Dendritic cell treated with granulocyte-macrophage colony-stimulating factor and Interleukin-4, amounts not matched to agents 40 ng/mL and 50 ng/mL, for 4 days (primary cell): ENCODE measurements at regions not wholly inside any gene's neighbourhood (a gene's known extent, or its start where the extent isn't known, plus 50 kb on each side); places are given as distances from the start of the nearest gene placed in this dataset.

Source experiments
- H3K27ac Mint-ChIP-seq: one replicate; pipeline ENCODE4 v1.8.0; 2022; ENCODE audit warnings: mild to moderate bottlenecking, mixed read lengths
- H3K27me3 Mint-ChIP-seq: one replicate; pipeline ENCODE4 v1.8.0; 2022; ENCODE audit warnings: mild to moderate bottlenecking, mixed read lengths
- H3K36me3 Mint-ChIP-seq: one replicate; pipeline ENCODE4 v1.8.0; 2022; ENCODE audit warnings: low read depth, mixed read lengths
- H3K4me1 Mint-ChIP-seq: one replicate; pipeline ENCODE4 v1.8.0; 2022; ENCODE audit warnings: low read depth, mixed read lengths
- H3K4me3 Mint-ChIP-seq: one replicate; pipeline ENCODE4 v1.8.0; 2022; ENCODE audit warnings: mild to moderate bottlenecking, moderate library complexity, mixed read lengths
- H3K9me3 Mint-ChIP-seq: one replicate; pipeline ENCODE4 v1.8.0; 2022; ENCODE audit warnings: mixed read lengths
- intact Hi-C: fragments of 100-400 bp; cut with micrococcal nuclease; formaldehyde crosslinking; loops from one replicate; pipeline ENCODE4 v1.15.0; 2022

DNA sequence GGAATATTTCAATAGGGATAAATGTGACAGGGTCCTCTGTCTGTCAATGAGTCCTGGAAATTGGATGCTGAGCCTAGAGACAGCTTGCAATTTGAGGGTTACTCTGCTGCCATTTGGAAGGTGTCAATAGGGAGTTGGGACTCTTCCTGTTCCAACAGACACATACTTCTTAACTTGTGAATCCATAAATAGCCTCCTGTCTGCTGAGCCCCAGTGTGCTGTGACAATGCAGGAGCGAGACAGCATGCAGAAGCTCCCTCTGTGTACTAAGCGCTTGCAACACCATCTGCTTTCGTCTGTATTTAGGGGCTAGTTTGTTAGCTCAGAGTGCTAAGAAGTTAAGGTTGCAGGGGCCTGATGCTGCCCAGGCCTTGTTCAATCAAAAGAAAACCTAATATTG, 58.5 kb upstream of the GPR12 start:
- intact Hi-C loops: no loop called here
- H3K4me1 Mint-ChIP-seq: no peaks in the 10 kb centered on the region
- no peak overlapping the region for H3K27ac Mint-ChIP-seq
- H3K4me3 Mint-ChIP-seq: no peak overlapping the region
- no peaks in the 10 kb centered on the region for H3K9me3 Mint-ChIP-seq
- H3K36me3 Mint-ChIP-seq: no peaks in the 10 kb centered on the region
- H3K27me3 Mint-ChIP-seq: no peaks in the 10 kb centered on the region

DNA sequence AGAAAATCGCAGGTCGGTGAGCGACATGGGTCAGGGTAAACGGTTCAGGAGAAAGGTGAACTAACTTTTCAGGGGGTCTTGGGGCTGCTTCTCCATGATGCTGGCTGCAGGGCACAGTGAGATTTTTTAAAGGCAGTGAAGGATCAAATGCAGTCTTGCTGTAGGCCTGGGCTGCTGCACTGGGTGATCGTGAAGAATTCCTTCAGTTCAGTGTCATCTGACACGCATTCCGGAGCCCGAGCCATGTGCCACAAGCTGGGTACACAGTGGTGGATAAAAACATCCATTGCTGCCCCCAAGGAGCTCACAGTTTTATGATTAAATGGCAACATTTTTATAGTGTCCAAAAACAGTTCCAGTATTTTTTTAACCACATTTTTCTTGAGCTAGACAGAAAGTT, 56.3 kb upstream of the GPR12 start:
- Mint-ChIP-seq H3K4me1 (no peaks in the 10 kb centered on the region), H3K9me3 (no peaks in the 10 kb centered on the region), H3K27ac (no peak overlapping the region), H3K4me3 (no peak overlapping the region), H3K27me3 (no peaks in the 10 kb centered on the region), H3K36me3 (no peaks in the 10 kb centered on the region)
- intact Hi-C loops: no loop called here

DNA sequence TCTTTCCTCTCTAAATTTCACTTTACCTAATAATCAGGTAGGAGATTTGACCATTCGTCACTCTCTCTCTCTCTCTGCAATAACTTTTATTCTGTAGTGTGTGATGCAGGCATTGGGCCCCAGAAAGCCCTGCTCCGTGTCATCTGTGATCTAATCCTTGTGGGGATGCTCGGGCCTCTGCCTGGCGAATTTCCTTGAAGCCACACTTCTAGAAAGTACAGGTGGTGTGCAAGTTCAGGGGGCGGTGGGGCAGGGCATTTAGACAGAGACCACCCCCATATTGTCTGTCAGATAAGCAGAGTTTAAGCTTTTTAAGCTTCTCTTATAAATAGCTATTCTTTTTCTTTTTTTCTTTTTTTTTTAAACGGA, 53.4 kb upstream of the GPR12 start:
- no peaks in the 10 kb centered on the region for H3K4me1 Mint-ChIP-seq
- H3K4me3 Mint-ChIP-seq: no peak overlapping the region
- intact Hi-C loops: no loop called here
- no peaks in the 10 kb centered on the region for H3K9me3 Mint-ChIP-seq
- H3K36me3 Mint-ChIP-seq: no peaks in the 10 kb centered on the region
- peaks cover 11% of the 10 kb centered on the region for H3K27me3 Mint-ChIP-seq
- H3K27ac Mint-ChIP-seq: no peak overlapping the region

DNA sequence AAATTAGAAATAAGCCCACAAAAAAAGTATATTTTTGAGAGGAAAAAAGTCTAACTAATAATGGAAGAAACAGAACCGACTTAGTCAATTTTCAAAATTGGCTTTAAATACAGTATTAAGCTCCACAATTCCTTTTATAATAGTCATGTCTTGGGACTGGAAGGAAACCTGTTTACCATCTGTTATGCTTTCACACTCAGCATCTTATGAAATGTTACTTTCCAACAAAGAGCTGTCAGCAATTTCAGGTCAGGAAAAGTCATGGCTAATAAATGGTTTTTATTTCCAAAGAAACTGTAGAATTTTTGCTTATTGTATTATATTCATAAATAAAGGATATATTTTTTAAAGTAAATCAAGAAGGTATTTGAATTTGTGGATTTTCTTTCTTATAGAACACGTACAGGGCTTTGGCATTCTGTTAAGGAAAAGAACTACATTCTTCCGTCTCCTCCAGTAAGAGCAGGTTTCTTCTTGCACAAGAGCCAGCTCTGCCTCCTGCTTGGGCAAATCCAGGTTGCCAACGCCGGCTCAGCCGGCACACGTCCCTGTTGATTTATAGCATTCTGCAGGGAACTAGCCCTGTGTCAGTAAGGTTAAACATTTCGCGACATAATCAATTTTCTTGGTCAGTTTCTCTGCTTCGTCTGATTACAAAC, 52.9 kb upstream of the GPR12 start:
- Mint-ChIP-seq H3K27ac (no peak overlapping the region), H3K4me1 (no peaks in the 10 kb centered on the region), H3K9me3 (no peaks in the 10 kb centered on the region), H3K4me3 (no peak overlapping the region), H3K36me3 (no peaks in the 10 kb centered on the region), H3K27me3 (peaks cover 13% of the 10 kb centered on the region)
- intact Hi-C loops: no loop called here

DNA sequence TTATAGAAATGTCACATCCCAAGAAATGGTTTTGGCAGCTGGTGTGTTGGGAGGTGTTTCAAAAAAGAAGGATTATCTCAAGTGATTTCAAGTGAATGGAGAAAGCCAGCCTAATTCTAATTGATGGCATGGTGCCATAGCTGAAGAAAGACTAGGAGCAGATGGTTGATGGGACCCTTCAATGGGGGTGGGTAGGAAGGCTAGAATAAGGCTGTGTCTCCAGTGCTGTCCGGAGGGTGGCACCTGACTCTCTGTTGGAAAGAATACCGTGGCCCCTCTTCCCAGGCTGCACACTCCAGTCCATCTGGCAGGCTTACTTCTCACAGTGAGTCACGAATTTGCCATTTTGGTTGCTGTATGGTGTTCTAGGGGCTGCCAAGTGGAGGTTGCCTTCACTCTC, 51.0 kb upstream of the GPR12 start:
- no peaks in the 10 kb centered on the region for H3K9me3 Mint-ChIP-seq
- H3K27me3 Mint-ChIP-seq: peaks cover 16% of the 10 kb centered on the region
- H3K4me3 Mint-ChIP-seq: no peak overlapping the region
- no peaks in the 10 kb centered on the region for H3K36me3 Mint-ChIP-seq
- intact Hi-C loops: no loop called here
- H3K4me1 Mint-ChIP-seq: no peaks in the 10 kb centered on the region
- no peak overlapping the region for H3K27ac Mint-ChIP-seq
